ENCODE measurements at regions not wholly inside any gene's neighbourhood (a gene's known extent, or its start where the extent isn't known, plus 50 kb on each side); places are given as distances from the start of the nearest gene placed in this dataset.
"Not testable (repeated sequence)": the region's sequence is repeated elsewhere in the genome, so short reads cannot be mapped to it uniquely, and the experiment has no call there.

GRCh38 chrX:13518126-13518525 is 51.3 kb upstream of the EGFL6 start:
- DNase-seq, result no peak

DNA sequence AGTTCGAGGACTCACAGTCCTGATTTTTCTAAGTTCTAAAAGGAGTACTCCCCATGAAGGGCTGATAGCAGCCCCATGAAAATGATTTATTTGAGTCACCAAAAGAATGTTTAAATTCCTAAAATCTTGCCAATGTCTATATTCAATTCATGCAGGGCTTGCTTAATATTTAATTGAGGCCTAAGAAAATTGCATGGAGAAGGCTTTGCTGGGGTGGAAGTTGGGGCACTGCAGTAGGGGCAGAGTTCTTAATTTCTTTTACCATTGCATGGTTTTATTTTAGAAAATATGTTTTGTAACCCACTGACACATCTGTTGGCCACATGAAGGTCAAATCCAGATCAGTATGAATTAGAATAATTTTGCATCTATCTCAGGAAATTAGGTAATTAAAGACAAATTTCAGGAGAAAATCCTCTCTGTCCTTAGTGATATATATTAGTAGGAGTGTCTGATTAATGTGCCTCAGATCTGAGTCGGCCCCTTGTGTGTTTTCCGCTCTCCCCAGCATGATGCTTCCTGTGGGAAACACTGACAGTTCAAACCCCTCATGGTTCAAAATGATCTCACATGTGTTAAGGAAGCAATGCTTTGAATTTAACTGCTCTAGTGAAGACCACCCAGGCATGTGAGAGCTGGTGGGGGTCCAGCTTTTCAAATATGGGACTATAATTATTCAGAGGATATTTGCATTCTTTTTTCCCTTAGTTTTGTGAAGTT is 54.0 kb upstream of the EGFL6 start:
- peak; percentile 12 for DNase-seq

DNA sequence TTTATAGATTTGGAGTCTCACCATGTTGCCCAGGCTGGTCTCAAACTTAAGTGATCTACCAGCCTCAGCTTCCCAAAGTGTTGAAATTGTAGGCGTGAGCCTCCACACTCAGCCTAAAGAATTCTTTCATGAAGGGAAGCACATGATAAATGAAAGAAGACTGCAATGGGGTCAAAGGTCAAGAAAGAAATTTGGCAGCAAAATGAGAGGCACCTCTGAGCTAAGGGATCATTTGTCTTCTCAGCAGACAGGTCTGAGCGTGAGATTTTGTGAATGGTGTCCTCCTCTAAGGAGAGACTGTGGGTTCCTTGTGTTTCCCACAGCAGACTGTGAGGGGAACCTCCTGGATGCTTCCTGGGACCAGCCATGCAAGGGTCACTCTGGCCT is 57.5 kb upstream of the EGFL6 start:
- DNase-seq, result no peak

DNA sequence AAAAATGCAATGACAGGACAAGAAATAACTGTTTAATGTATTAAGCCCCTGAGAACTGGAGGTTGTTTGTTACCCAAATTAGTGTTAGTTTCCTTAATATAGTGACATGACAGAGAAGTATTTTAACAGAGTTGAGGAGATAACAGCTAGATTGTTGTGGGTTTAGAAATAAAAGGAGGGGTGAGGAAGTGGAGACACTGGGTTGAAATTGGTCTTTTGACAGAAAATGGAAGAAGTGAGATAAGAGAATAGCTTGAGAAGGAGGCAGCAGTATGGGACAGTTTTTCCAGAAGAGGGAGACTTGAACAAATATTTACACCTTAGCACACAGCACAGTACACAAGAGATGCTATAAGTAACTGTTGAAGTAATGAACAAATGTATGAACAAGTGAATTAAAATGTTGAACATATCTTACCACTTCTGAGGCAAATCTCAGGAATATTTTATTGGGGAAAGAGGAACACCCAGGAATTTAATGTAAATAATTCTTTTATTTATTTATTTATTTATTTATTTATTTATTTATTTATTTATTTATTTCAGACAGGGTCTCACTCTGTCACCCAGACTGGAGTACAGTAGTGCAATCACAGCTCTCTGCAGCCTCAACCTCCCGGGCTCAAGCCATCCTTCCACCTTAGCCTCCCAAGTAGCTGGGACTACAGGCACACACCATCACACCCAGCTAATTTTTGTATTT is 58.0 kb upstream of the EGFL6 start:
- DNase-seq, result no peak

GRCh38 chrX:13507893-13508292 is 61.5 kb upstream of the EGFL6 start:
- DNase-seq, result no peak

DNA sequence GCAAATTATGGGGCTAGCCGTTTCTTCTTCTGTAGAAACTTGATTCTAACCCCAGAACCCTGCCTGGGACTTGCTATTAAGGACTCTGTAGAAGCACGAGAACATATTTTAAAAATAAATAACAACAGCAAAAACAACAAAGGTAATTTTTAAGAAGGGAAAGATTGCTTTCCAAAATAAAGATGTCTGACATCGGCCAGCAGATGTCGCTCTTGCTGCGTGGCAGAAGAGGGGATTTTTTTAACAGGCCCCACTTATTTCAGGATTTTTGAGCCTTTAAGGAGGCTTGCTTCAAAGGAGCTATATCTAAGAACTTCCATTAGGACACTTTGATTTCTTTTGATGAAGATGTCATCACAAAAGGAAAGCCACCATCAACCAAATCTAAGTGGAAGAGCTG is 62.8 kb upstream of the EGFL6 start:
- DNase-seq, result peak; percentile 20

GRCh38 chrX:13502590-13502989 is 66.8 kb upstream of the EGFL6 start:
- DNase-seq, result no peak

- DNase-seq, result no peak
Observed at GRCh38 chrX:13499736-13500135, 69.7 kb upstream of the EGFL6 start.

DNA sequence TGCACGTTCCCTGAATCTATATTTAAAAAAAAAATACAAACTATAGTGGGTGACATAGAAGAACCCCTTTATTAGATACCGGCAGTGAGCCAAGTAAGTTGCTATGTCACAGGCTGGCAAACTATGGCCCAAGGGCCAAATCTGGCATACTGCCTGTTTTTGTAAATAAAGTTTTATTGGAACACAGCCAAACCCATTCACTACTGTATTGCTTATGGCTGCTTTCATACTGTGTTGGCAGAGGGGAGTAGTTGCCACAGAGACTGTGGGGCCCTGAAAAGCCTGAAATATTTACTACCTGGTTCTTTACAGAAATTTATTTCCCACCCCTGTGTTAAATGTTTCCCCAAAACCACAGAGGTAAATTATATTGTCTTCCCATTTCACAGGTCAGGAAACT is 71.2 kb upstream of the EGFL6 start:
- DNase-seq, result no peak

DNA sequence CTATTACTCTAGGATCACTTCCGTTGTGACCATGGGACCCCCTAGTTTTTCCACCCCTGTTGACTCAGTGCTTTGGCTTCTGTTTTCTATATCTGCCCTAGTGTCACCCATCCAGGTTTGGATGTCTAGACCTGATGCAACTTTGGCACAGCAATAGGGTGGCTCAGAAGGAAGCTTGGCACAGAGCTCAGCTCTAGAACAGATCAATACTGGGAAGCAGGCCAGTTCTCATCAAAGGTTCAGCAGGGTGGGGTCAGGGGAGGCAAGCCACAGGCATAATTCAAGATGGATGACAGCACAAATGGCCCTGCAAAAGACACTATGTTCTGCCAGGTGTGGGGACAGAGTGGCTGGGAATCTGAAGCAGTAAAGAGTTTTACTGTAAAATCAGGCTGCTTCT is 74.2 kb upstream of the EGFL6 start:
- DNase-seq, result no peak

GRCh38 chrX:13494562-13494961 is 74.8 kb upstream of the EGFL6 start:
- no peak for DNase-seq

DNA sequence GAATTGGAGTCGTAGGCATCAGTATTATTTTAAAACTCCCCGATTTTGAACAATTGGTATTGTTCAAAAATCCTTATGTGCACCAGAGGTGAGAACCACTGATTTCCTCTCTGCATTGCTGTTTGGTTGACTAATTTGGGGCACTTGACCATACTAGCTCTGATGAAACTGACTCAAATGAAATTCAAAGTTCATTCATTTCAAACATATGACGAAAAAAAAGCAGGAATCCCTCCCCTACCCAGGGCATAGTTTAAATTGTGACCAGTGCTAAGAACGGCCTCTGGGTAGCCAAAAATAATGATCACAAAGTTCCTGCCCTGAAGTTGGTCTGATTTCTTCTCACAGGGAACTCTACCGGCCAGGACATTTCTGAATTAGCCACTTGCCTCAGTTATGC is 75.7 kb upstream of the EGFL6 start:
- no peak for DNase-seq

DNA sequence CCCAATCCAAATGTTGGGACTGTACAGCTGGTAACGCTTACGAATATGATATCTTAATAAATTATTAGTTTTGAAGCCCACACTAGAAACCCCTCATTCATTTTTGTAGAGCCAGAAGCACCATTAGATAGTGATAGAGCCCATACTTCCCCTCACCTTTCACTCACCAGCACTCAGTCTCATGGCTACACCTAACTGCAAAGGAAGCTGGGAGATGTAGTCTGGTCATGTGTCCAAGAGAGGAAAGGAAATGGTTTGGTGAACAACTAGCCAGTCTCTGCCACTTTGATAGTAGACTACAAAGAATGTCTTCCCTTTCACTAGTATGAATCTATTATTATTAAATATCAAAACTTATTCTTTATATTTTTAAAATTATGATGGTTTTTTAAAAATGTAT is 77.1 kb upstream of the EGFL6 start:
- DNase-seq, result no peak

- no peak for DNase-seq
Observed at GRCh38 chrX:13491061-13491460, 78.3 kb upstream of the EGFL6 start.

GRCh38 chrX:13489454-13489853 is 79.9 kb upstream of the EGFL6 start:
- DNase-seq, result no peak

DNA sequence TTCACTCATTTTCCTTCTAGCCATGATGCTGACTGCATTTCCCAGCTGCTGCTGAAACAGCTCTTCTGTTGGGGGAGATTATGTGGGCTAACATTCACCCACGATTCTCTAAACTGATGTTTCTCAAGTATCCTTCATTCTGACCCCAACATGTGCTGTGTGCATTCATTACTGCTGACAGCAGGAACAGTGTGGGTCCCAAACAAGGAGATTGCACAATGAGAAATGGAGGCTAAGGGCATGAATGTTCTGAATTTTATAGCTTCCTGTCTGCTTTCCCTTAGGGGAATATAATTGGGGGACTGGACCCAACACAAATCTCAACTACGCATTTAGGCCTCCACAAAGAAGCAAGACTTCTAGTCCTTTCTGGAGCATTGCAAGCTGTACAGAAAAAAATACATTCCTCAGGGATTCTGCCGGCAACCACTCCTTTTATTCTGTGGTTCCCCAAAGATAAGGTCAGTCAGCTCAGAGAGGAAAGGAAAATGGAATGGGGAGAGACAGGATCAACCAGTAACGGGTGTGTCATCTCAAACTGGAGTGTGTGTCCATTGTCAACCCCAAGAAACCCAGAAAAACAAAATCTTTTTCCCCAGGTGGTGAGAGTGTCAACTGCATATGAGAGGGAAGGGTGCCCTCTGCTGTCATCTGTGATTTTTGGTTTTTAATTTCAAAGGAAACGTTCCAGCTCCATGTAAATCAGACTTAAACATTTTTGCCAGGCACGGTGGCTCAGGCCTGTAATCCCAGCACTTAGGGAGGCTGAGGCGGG is 81.5 kb upstream of the EGFL6 start:
- peak; percentile 61 for DNase-seq

- DNase-seq, result no peak
Observed at GRCh38 chrX:13485167-13485566, 84.2 kb upstream of the EGFL6 start.

GRCh38 chrX:13483773-13484172 is 85.6 kb upstream of the EGFL6 start:
- DNase-seq, result no peak

DNA sequence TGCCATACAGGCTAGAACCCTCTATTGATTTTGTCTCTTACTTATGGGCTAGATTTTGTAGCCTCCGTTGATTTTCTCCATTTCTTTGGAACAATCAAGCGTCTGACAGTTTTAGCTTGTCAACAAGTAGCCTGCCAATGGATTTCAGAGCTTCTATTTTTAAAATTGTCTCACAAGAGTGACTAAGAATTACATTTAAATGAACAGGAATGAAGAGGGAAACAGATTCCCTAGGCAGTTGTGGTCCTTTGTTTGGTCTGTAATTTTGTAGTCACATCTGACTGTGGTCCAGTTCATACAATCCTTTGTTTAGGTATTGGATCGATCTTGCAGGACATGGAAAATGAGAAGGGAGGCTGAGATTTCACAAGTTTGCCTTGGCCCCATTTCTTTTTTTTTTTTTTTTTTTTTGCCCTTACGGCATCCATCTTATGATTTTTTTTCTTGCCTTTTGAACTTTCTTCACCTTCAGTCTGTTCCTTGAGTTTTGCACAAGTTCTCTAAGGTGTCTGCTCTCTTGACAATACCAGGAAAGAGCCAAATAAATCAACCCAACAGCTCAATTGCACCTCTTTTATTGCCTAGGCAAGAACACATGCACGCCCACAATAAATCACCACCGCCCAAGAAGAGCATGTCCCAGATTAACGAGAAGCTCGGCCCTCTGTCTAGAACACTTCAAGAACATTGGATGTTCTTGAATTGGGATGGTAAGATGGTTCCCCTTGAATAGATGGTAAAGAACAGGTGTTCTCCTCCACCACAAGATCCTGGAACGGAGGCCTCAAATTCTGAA is 86.5 kb upstream of the EGFL6 start:
- DNase-seq, result no peak

GRCh38 chrX:13480780-13481179 is 88.6 kb upstream of the EGFL6 start:
- not testable (repeated sequence) for DNase-seq

DNA sequence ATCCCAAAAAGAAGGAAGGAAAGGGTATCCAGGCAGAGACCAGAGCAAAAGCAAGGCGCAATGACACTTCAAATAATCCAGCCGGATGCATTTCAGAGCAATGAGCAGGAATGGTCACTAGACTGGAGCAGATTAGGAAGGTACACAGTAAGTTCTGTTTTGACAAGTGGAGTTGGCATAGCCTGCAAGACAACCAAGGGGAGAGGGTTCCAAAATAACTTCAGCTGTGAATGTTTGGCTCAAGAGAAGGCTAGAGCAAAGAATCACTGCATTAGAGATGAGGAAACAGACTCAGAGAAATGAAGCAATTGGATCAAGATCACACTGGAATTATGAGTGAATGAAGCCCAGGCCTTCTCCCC is 90.0 kb upstream of the EGFL6 start:
- no peak for DNase-seq

- no peak for DNase-seq
Observed at GRCh38 chrX:13478740-13479451, 90.5 kb upstream of the EGFL6 start.
